ENCODE measurements at regions not wholly inside any gene's neighbourhood (a gene's known extent, or its start where the extent isn't known, plus 50 kb on each side); places are given as distances from the start of the nearest gene placed in this dataset.
A peak's percentile ranks its signal among the peaks of the same experiment; 100 is the strongest.

GRCh38 chr3:66128623-66129022, 89.9 kb upstream of the MAGI1 start:
- DNase-seq (ENCODE audit: low read depth) = no peak

GRCh38 chr3:66121318-66121717, 82.6 kb upstream of the MAGI1 start:
- DNase-seq (ENCODE audit: low read depth) = no peak

GRCh38 chr3:66115858-66116654, 77.3 kb upstream of the MAGI1 start:
- DNase-seq (ENCODE audit: low read depth) = peak; percentile 91

- DNase-seq (ENCODE audit: low read depth) = peak; percentile 21
Observed at GRCh38 chr3:66113542-66113941, 74.8 kb upstream of the MAGI1 start.

GRCh38 chr3:66110840-66111239, 72.1 kb upstream of the MAGI1 start:
- DNase-seq (ENCODE audit: low read depth) = no peak

- DNase-seq (ENCODE audit: low read depth) = peak; percentile 69
Observed at GRCh38 chr3:66107855-66108254, 69.1 kb upstream of the MAGI1 start.

- DNase-seq (ENCODE audit: low read depth) = no peak
Observed at GRCh38 chr3:66106788-66107187, 68.1 kb upstream of the MAGI1 start.

- DNase-seq (ENCODE audit: low read depth) = no peak
Observed at GRCh38 chr3:66104535-66104934, 65.8 kb upstream of the MAGI1 start.

GRCh38 chr3:66103729-66104128, 65.0 kb upstream of the MAGI1 start:
- no peak for DNase-seq (ENCODE audit: low read depth)

- no peak for DNase-seq (ENCODE audit: low read depth)
Observed at GRCh38 chr3:66101901-66102300, 63.2 kb upstream of the MAGI1 start.

GRCh38 chr3:66099541-66100065, 60.9 kb upstream of the MAGI1 start:
- no peak for DNase-seq (ENCODE audit: low read depth)

GRCh38 chr3:66098436-66098835, 59.7 kb upstream of the MAGI1 start:
- DNase-seq (ENCODE audit: low read depth) = no peak

- no peak for DNase-seq (ENCODE audit: low read depth)
Observed at GRCh38 chr3:66097647-66098046, 58.9 kb upstream of the MAGI1 start.

GRCh38 chr3:66095295-66096001, 56.7 kb upstream of the MAGI1 start:
- DNase-seq (ENCODE audit: low read depth) = no peak

- DNase-seq (ENCODE audit: low read depth) = no peak
Observed at GRCh38 chr3:66093981-66094380, 55.3 kb upstream of the MAGI1 start.

GRCh38 chr3:66092175-66092995, 53.7 kb upstream of the MAGI1 start:
- DNase-seq (ENCODE audit: low read depth) = peak; percentile 21
